ENCODE measurements at regions not wholly inside any gene's neighbourhood (a gene's known extent, or its start where the extent isn't known, plus 50 kb on each side); places are given as distances from the start of the nearest gene placed in this dataset.

GRCh38 chr7:106968160-106968559 is 76.3 kb upstream of the PRKAR2B start:
- TF ChIP-seq, protein P1, sequence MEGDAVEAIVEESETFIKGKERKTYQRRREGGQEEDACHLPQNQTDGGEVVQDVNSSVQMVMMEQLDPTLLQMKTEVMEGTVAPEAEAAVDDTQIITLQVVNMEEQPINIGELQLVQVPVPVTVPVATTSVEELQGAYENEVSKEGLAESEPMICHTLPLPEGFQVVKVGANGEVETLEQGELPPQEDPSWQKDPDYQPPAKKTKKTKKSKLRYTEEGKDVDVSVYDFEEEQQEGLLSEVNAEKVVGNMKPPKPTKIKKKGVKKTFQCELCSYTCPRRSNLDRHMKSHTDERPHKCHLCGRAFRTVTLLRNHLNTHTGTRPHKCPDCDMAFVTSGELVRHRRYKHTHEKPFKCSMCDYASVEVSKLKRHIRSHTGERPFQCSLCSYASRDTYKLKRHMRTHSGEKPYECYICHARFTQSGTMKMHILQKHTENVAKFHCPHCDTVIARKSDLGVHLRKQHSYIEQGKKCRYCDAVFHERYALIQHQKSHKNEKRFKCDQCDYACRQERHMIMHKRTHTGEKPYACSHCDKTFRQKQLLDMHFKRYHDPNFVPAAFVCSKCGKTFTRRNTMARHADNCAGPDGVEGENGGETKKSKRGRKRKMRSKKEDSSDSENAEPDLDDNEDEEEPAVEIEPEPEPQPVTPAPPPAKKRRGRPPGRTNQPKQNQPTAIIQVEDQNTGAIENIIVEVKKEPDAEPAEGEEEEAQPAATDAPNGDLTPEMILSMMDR (IDR thresholded peaks at IDR 0.05): no peak
- no peak for TF ChIP-seq POLR2A (IDR thresholded peaks at IDR 0.05)
